ENCODE measurements at regions not wholly inside any gene's neighbourhood (a gene's known extent, or its start where the extent isn't known, plus 50 kb on each side); places are given as distances from the start of the nearest gene placed in this dataset.

DNA sequence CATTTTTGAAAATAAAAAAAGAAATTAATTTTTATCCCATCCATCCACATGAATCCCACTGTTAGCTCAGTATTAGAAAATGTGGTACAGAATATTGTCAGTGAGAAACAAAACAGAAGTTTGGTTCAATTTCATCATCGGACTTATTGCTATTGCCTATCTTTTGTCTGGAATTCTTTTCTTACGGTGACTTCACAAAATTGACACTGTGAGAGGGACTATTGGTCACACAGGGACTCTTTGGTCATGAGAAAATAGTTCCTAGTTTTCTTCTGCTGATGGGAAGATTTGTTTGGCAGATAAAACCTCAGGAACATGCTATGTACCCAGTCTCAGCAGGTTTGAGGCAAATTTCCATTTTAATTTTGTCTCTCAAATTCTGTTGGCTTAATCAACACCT lies 186.2 kb upstream of the ELL2 start:
- no peaks in the 10 kb centered on the region for H3K9me3 ChIP-seq (ENCODE audit: low read length)
- no peaks in the 10 kb centered on the region for H3K27me3 ChIP-seq (ENCODE audit: insufficient read depth, low read length)
- no peak for TF ChIP-seq EZH2 (IDR thresholded peaks at IDR 0.05; ENCODE audit: borderline replicate concordance, low read length)
- TF ChIP-seq, protein P1, sequence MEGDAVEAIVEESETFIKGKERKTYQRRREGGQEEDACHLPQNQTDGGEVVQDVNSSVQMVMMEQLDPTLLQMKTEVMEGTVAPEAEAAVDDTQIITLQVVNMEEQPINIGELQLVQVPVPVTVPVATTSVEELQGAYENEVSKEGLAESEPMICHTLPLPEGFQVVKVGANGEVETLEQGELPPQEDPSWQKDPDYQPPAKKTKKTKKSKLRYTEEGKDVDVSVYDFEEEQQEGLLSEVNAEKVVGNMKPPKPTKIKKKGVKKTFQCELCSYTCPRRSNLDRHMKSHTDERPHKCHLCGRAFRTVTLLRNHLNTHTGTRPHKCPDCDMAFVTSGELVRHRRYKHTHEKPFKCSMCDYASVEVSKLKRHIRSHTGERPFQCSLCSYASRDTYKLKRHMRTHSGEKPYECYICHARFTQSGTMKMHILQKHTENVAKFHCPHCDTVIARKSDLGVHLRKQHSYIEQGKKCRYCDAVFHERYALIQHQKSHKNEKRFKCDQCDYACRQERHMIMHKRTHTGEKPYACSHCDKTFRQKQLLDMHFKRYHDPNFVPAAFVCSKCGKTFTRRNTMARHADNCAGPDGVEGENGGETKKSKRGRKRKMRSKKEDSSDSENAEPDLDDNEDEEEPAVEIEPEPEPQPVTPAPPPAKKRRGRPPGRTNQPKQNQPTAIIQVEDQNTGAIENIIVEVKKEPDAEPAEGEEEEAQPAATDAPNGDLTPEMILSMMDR (IDR thresholded peaks at IDR 0.05; ENCODE audit: low read length) = no peak
- H3F3A ChIP-seq (ENCODE audit: insufficient read depth, low read length) = no peaks in the 10 kb centered on the region
- no peaks in the 10 kb centered on the region for H3K9me2 ChIP-seq (ENCODE audit: low read depth, low read length)
- H3K9ac ChIP-seq (ENCODE audit: low read length) = no peak overlapping the region
- H3K4me1 ChIP-seq (ENCODE audit: insufficient read depth, low read length, severe bottlenecking) = no peaks in the 10 kb centered on the region
- no peak overlapping the region for H3K4me3 ChIP-seq (ENCODE audit: low read depth, low read length, poor library complexity, severe bottlenecking)
- no peak overlapping the region for H3K27ac ChIP-seq (ENCODE audit: low read depth, low read length, poor library complexity, severe bottlenecking)
- H4K20me1 ChIP-seq (ENCODE audit: insufficient read depth, low read length) = no peaks in the 10 kb centered on the region
- no peaks in the 10 kb centered on the region for H3K36me3 ChIP-seq (ENCODE audit: insufficient read depth, low read length)
- no peak overlapping the region for H3K4me2 ChIP-seq (ENCODE audit: low read length)
- no peak overlapping the region for H2AFZ ChIP-seq (ENCODE audit: low read length)
- H3K79me2 ChIP-seq (ENCODE audit: insufficient read depth, low read length) = no peaks in the 10 kb centered on the region

DNA sequence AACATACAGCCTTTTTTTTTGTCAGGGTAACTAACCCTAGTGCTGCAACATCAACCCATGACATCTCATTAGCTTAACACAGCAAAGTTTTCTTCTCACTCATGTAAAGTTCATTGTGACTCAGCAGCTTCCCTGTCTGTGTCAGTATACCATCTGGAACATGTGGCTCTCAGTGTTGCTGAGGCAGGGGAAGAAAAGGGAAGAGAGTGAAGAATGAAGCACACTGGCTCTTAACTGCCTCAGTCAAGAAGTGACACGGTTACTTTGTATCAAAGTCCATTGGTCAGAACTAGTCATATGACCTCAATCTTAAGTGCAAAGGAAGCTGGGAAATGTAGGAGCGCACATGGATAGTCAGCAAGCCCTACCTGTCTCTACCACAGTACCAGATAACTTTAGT lies 185.0 kb upstream of the ELL2 start:
- H3K4me1 ChIP-seq (ENCODE audit: insufficient read depth, low read length, severe bottlenecking) = no peaks in the 10 kb centered on the region

DNA sequence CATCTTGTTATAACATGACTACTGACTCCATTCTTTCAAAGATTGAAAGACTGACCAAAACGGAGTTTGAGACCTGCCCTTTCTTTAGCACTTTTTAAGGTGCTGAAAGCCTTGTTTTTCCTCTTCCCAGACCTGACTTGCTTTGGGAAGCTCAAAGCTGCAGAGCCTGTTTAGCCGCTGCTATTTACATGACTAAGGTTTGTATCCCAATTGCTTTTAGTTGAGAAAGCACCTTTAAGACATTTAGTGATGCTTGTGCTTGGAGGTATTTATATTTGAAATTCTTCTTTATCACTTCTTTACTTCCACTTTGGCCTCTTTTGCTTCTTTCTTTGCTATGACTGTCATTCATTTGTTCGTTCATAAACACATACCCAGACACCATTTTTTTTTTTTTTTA lies 182.6 kb upstream of the ELL2 start:
- no peaks in the 10 kb centered on the region for H3K79me2 ChIP-seq (ENCODE audit: insufficient read depth, low read length)
- H3K4me3 ChIP-seq (ENCODE audit: low read depth, low read length, poor library complexity, severe bottlenecking) = no peak overlapping the region
- H3F3A ChIP-seq (ENCODE audit: insufficient read depth, low read length) = no peaks in the 10 kb centered on the region
- TF ChIP-seq, protein P1 (IDR thresholded peaks at IDR 0.05; ENCODE audit: low read length) = no peak
- no peak for TF ChIP-seq EZH2 (IDR thresholded peaks at IDR 0.05; ENCODE audit: borderline replicate concordance, low read length)
- H3K36me3 ChIP-seq (ENCODE audit: insufficient read depth, low read length) = no peaks in the 10 kb centered on the region
- H3K4me1 ChIP-seq (ENCODE audit: insufficient read depth, low read length, severe bottlenecking) = no peaks in the 10 kb centered on the region
- no peak overlapping the region for H2AFZ ChIP-seq (ENCODE audit: low read length)
- H3K9ac ChIP-seq (ENCODE audit: low read length) = no peak overlapping the region
- H3K4me2 ChIP-seq (ENCODE audit: low read length) = no peak overlapping the region
- no peaks in the 10 kb centered on the region for H3K9me3 ChIP-seq (ENCODE audit: low read length)
- no peak overlapping the region for H3K27ac ChIP-seq (ENCODE audit: low read depth, low read length, poor library complexity, severe bottlenecking)
- no peaks in the 10 kb centered on the region for H3K27me3 ChIP-seq (ENCODE audit: insufficient read depth, low read length)
- no peaks in the 10 kb centered on the region for H4K20me1 ChIP-seq (ENCODE audit: insufficient read depth, low read length)
- no peaks in the 10 kb centered on the region for H3K9me2 ChIP-seq (ENCODE audit: low read depth, low read length)

More for the DNA sequence above, 185.0 kb upstream of the ELL2 start:
- no peaks in the 10 kb centered on the region for H3K9me2 ChIP-seq (ENCODE audit: low read depth, low read length)
- no peaks in the 10 kb centered on the region for H3K27me3 ChIP-seq (ENCODE audit: insufficient read depth, low read length)
- no peak overlapping the region for H3K4me3 ChIP-seq (ENCODE audit: low read depth, low read length, poor library complexity, severe bottlenecking)
- no peak overlapping the region for H3K4me2 ChIP-seq (ENCODE audit: low read length)
- no peak overlapping the region for H3K9ac ChIP-seq (ENCODE audit: low read length)
- no peak for TF ChIP-seq EZH2 (IDR thresholded peaks at IDR 0.05; ENCODE audit: borderline replicate concordance, low read length)
- TF ChIP-seq, protein P1 (IDR thresholded peaks at IDR 0.05; ENCODE audit: low read length) = no peak
- H3K27ac ChIP-seq (ENCODE audit: low read depth, low read length, poor library complexity, severe bottlenecking) = no peak overlapping the region
- H2AFZ ChIP-seq (ENCODE audit: low read length) = no peak overlapping the region
- H3F3A ChIP-seq (ENCODE audit: insufficient read depth, low read length) = no peaks in the 10 kb centered on the region
- H3K9me3 ChIP-seq (ENCODE audit: low read length) = no peaks in the 10 kb centered on the region
- no peaks in the 10 kb centered on the region for H3K79me2 ChIP-seq (ENCODE audit: insufficient read depth, low read length)
- no peaks in the 10 kb centered on the region for H4K20me1 ChIP-seq (ENCODE audit: insufficient read depth, low read length)
- no peaks in the 10 kb centered on the region for H3K36me3 ChIP-seq (ENCODE audit: insufficient read depth, low read length)
